ENCODE measurements at regions not wholly inside any gene's neighbourhood (a gene's known extent, or its start where the extent isn't known, plus 50 kb on each side); places are given as distances from the start of the nearest gene placed in this dataset.

DNA sequence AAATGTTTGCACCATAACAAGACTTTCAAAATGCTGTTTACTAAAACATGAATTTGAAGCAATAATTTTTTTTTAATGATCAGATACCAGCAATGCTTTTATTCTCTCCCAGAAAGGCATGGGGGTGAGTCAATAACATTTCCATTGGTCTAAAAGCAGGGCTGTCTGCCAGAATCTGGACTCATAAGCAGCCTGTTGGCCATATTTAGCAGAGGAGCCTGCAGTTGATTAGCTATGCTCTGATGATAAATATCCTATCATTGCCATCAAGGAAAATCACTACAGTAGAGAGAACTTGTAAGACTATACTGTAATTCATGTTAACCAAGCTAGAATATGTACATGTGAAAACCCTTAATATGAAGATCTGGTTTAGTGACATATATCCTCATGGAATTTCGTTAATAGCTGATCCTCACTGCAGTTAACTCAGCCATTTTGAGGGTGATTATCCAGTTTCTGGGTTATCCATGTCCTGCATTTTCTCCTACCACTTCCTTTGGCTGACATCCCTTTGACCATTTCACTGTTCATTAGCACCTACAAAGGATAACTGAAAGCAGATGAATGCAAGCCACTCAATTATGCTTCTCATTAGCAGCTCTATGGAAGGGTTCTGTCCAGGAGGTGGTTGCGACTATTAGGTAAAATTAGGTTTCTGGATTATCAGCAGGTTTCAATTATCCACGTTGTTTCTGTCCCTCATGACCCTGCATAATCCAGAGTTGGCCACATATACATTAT, 72.9 kb upstream of the DIAPH2 start:
- TF ChIP-seq GATA3 (IDR thresholded peaks at IDR 0.05; ENCODE audit: low read depth, low read length) (peak; percentile 51; the same call in 1 of the 2 replicates), GATA2 (IDR thresholded peaks at IDR 0.05; ENCODE audit: low read depth, low read length) (peak; percentile 40; the same call in 1 of the 2 replicates)

DNA sequence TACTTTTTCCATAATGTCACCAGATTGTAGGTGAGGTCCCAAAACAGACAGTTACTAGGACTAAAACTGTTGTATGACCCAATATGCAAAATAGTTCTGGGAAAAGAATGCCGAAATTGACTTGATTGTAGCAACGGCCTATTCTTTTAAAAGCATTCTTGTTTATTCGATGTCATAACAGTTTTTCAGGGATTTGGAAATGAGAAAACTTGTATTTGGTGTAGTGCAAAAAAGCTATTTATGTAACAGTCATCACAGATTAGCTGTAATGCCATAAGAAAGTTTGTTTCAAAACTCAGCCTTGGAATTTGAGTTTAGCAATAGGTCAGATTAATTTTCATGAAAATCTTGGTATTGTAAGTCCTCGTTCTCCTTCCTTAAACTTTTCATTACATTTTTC, 69.2 kb upstream of the DIAPH2 start:
- TF ChIP-seq GATA3 (IDR thresholded peaks at IDR 0.05; ENCODE audit: low read depth, low read length): no peak
- TF ChIP-seq GATA2 (IDR thresholded peaks at IDR 0.05; ENCODE audit: low read depth, low read length): no peak

DNA sequence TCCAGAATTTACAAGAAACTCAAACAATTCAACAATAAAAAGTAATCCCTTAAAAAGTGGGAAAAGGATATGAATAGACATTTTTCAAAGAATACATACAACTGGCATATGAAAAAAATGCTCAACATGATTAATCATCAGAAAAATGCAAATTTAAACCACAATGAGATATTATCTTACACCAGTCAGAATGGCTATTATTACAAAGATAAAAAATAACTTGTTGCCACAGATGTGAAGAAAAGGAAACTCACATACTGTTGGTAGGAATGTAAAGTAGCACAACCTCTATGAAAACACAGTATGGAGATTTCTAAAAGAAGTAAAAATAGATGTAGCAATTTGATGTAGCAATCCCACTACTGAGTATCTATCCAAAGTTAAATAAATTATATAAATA, 65.1 kb upstream of the DIAPH2 start:
- no peak for TF ChIP-seq GATA3 (IDR thresholded peaks at IDR 0.05; ENCODE audit: low read depth, low read length)
- no peak for TF ChIP-seq GATA2 (IDR thresholded peaks at IDR 0.05; ENCODE audit: low read depth, low read length)

DNA sequence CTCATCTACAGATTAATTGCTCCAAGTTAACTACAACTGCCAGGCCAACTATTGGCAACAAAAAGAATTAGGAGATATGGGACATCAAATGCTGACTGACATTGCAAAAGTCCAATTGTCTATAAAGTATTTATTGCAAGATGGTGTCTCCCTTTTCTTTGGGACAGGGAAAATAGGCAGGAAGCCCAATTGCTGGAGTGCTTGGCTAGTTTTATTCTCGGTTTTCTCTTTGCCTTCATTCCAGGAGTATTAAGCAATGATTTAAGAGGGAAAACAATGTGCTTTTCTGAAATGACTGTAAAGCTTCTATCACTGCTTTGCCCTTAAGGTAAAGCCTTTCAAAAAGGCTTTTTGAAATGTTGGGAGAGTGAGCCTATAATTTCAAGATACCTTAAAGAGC, 62.8 kb upstream of the DIAPH2 start:
- TF ChIP-seq GATA2 (IDR thresholded peaks at IDR 0.05; ENCODE audit: low read depth, low read length) (no peak), GATA3 (IDR thresholded peaks at IDR 0.05; ENCODE audit: low read depth, low read length) (no peak)

Measured in SH-SY5Y (cell line).